ENCODE measurements at regions not wholly inside any gene's neighbourhood (a gene's known extent, or its start where the extent isn't known, plus 50 kb on each side); places are given as distances from the start of the nearest gene placed in this dataset.

DNA sequence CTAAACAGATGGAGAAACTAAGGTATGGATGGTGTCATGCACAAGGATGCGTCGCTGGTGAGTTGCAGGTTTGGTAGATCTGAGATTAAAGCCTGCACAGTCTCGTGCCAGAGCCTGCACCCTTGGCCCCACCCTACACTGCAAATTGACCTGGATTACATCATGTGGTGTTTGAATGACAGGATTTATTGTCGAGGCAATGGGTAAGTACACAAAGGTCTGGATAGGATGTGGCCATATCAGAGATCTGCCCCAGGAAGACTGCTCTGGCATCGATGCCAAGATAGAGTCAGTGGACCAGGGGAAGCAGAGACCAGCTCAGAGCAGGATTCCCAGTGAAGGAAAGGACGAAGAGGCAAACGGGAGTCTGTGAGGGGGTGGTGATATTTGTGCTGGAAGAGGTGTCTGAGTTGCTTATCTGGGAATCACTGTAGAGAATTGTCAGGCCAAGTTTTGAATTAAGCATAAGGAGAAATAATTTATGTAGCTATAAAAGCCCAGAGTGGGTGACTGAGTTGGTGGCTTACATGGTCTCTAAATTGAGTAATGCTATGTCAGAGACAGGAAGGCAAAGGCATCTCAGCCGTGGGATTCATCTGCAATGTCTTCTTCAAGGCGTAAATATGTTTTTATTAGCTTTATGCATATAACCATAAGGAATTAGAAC, 499.6 kb upstream of the B3GAT1 start:
- TF ChIP-seq, protein P1, sequence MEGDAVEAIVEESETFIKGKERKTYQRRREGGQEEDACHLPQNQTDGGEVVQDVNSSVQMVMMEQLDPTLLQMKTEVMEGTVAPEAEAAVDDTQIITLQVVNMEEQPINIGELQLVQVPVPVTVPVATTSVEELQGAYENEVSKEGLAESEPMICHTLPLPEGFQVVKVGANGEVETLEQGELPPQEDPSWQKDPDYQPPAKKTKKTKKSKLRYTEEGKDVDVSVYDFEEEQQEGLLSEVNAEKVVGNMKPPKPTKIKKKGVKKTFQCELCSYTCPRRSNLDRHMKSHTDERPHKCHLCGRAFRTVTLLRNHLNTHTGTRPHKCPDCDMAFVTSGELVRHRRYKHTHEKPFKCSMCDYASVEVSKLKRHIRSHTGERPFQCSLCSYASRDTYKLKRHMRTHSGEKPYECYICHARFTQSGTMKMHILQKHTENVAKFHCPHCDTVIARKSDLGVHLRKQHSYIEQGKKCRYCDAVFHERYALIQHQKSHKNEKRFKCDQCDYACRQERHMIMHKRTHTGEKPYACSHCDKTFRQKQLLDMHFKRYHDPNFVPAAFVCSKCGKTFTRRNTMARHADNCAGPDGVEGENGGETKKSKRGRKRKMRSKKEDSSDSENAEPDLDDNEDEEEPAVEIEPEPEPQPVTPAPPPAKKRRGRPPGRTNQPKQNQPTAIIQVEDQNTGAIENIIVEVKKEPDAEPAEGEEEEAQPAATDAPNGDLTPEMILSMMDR (IDR thresholded peaks at IDR 0.05; ENCODE audit: borderline replicate concordance, control extremely low read depth, extremely low read depth, insufficient read depth, missing control alignments), result no peak
- no peak for DNase-seq (ENCODE audit: low spot score)
- in situ Hi-C loops (cut with MboI; ENCODE audit: low sequenced_read_pairs, unreplicated experiment), result no loop called here

GRCh38 chr11:134908583-134908982, 496.5 kb upstream of the B3GAT1 start:
- TF ChIP-seq, protein P1 (IDR thresholded peaks at IDR 0.05; ENCODE audit: borderline replicate concordance, control extremely low read depth, extremely low read depth, insufficient read depth, missing control alignments), result no peak
- in situ Hi-C loops (cut with MboI; ENCODE audit: low sequenced_read_pairs, unreplicated experiment), result no loop called here

DNA sequence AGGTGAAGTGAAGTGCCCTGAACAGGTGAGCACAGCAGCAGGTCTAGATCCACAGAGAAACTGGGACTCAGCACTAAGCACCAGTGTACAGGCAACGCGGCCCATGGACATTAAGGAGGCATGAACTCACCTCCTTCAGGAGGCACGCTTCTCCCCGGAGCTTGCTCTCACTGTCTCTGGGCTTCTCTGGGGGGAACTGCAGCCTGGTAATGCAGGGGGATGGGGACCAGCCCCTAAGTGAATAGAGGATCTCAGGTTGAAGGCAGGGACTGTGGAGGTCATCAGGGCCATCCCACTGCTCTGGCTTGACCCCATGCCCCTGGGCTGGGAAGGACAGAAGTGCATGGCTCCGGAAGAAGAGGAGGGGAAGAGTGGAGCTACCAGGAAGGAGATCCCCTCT, 495.6 kb upstream of the B3GAT1 start:
- in situ Hi-C loops (cut with MboI; ENCODE audit: low sequenced_read_pairs, unreplicated experiment), result no loop called here
- TF ChIP-seq, protein P1 (IDR thresholded peaks at IDR 0.05; ENCODE audit: borderline replicate concordance, control extremely low read depth, extremely low read depth, insufficient read depth, missing control alignments), result no peak
- DNase-seq (ENCODE audit: low spot score), result no peak

More at GRCh38 chr11:134908583-134908982, 496.5 kb upstream of the B3GAT1 start:
- no peak for DNase-seq (ENCODE audit: low spot score)

DNA sequence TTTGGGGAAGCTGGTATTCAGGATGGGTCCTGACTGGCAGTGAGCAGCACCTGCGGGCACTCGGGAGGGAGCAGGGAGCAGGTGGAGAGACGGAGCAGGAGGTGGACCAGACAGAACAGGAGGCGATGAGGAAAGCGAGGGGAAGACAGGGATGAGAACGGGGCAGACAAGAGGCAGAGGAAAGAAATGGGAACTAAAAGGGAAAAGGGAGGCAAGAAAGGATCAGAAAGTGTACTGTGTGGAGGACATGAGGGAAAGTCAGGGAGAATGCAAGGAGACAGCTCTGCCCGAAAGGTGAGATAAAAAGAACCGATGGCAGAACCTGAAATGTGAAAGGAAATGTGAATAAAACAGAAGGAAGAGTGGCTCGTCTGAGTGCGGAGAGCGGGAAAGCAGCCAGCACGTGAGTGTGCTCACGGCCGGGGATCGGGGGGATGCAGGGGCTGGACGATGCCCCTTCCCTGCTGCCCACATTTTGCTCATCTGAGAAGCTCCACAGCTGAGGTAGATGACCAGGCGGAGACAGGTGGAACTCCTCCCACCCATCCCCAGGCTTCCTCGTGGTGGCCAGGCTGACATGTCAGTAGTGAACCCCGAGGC, 494.4 kb upstream of the B3GAT1 start:
- in situ Hi-C loops (cut with MboI; ENCODE audit: low sequenced_read_pairs, unreplicated experiment), result no loop called here

GRCh38 chr11:134905928-134906327, 493.9 kb upstream of the B3GAT1 start:
- in situ Hi-C loops (cut with MboI; ENCODE audit: low sequenced_read_pairs, unreplicated experiment), result no loop called here
- TF ChIP-seq, protein P1 (IDR thresholded peaks at IDR 0.05; ENCODE audit: borderline replicate concordance, control extremely low read depth, extremely low read depth, insufficient read depth, missing control alignments), result no peak
- DNase-seq (ENCODE audit: low spot score), result no peak

More for the DNA sequence above, 494.4 kb upstream of the B3GAT1 start:
- TF ChIP-seq, protein P1 (IDR thresholded peaks at IDR 0.05; ENCODE audit: borderline replicate concordance, control extremely low read depth, extremely low read depth, insufficient read depth, missing control alignments), result no peak
- no peak for DNase-seq (ENCODE audit: low spot score)

DNA sequence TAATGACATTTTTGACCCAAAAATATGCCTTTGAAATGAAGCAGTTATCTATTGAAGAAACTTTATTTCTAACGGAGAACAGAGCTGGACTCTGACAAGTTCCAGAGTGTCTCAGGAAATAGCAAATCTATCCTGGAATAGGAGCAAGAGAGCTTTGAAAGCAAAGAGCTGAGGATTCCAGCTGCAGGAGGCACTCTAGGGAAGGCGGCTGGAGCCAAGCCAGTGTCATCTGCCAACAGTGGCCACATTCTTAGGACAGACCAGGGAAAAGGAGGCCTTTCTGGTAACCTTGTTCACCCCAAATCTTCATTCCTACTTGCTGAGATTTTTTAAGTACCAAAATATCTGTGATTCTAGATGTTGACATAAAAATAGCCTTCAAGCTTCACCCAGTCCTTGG, 493.5 kb upstream of the B3GAT1 start:
- in situ Hi-C loops (cut with MboI; ENCODE audit: low sequenced_read_pairs, unreplicated experiment), result no loop called here
- TF ChIP-seq, protein P1 (IDR thresholded peaks at IDR 0.05; ENCODE audit: borderline replicate concordance, control extremely low read depth, extremely low read depth, insufficient read depth, missing control alignments), result no peak
- DNase-seq (ENCODE audit: low spot score), result no peak

Data from GM13976 (cell line).